SJCRH30 (cell line): ENCODE measurements at regions not wholly inside any gene's neighbourhood (a gene's known extent, or its start where the extent isn't known, plus 50 kb on each side); places are given as distances from the start of the nearest gene placed in this dataset.

ENCODE experiments used
- DNase-seq, 2 experiments: peaks; one replicate each; pipeline ENCODE4 v3.0.0-alpha.2; 2015 to 2020
- H3K27ac ChIP-seq: fragments of 250-450 bp; sonication (Bioruptor Pico); 2 replicates; pipeline ENCODE4 v1.5.1; 2020; ENCODE audit warnings: mild to moderate bottlenecking, moderate library complexity
- H3K27me3 ChIP-seq: fragments of 250-450 bp; sonication (Bioruptor Pico); 2 replicates; pipeline ENCODE4 v1.5.1; 2020; ENCODE audit warnings: mild to moderate bottlenecking, moderate library complexity
- H3K36me3 ChIP-seq: fragments of 250-450 bp; sonication (Bioruptor Pico); 2 replicates; pipeline ENCODE4 v1.5.1; 2020; ENCODE audit warnings: mild to moderate bottlenecking, moderate library complexity
- H3K4me1 ChIP-seq: fragments of 250-450 bp; sonication (Bioruptor Pico); 2 replicates; pipeline ENCODE4 v1.5.1; 2020; ENCODE audit warnings: mild to moderate bottlenecking, moderate library complexity
- H3K4me3 ChIP-seq: fragments of 250-450 bp; sonication (Bioruptor Pico); 2 replicates; pipeline ENCODE4 v1.5.1; 2020; ENCODE audit warnings: mild to moderate bottlenecking, moderate library complexity
- H3K9me3 ChIP-seq: fragments of 250-450 bp; sonication (Bioruptor Pico); replicated peaks from 2 replicates; pipeline ENCODE4 v1.5.1; 2020; ENCODE audit warnings: mild to moderate bottlenecking, moderate library complexity

- no peak overlapping the region for H3K27ac ChIP-seq
- H3K27me3 ChIP-seq = no peaks in the 10 kb centered on the region
- H3K9me3 ChIP-seq = no peaks in the 10 kb centered on the region
- peaks cover 9% of the 10 kb centered on the region for H3K4me1 ChIP-seq
- no peaks in the 10 kb centered on the region for H3K36me3 ChIP-seq
- DNase-seq = no peak
- H3K4me3 ChIP-seq = no peak overlapping the region
These were observed 275.6 kb downstream of the SLC4A3 start for GRCh38 chr2:219902891-219903552.

- peaks cover 9% of the 10 kb centered on the region for H3K4me1 ChIP-seq
- no peak overlapping the region for H3K4me3 ChIP-seq
- no peak for DNase-seq
- no peak overlapping the region for H3K27ac ChIP-seq
- H3K36me3 ChIP-seq = no peaks in the 10 kb centered on the region
- no peaks in the 10 kb centered on the region for H3K9me3 ChIP-seq
- H3K27me3 ChIP-seq = no peaks in the 10 kb centered on the region
These were observed 278.2 kb downstream of the SLC4A3 start for GRCh38 chr2:219905640-219906039.

- no peaks in the 10 kb centered on the region for H3K36me3 ChIP-seq
- H3K27me3 ChIP-seq = no peaks in the 10 kb centered on the region
- peak in 1 of 2 experiments; percentile 2 for DNase-seq
- H3K4me3 ChIP-seq = no peak overlapping the region
- H3K4me1 ChIP-seq = peaks cover 9% of the 10 kb centered on the region
- H3K9me3 ChIP-seq = no peaks in the 10 kb centered on the region
- H3K27ac ChIP-seq = no peak overlapping the region
These were observed 278.9 kb downstream of the SLC4A3 start for GRCh38 chr2:219906114-219907010.

- Histone ChIP-seq H3K4me1 (peaks cover 9% of the 10 kb centered on the region), H3K27me3 (no peaks in the 10 kb centered on the region), H3K27ac (no peak overlapping the region)
These were observed 279.6 kb downstream of the SLC4A3 start for GRCh38 chr2:219907011-219907365.

GRCh38 chr2:219908538-219908937, 281.1 kb downstream of the SLC4A3 start:
- DNase-seq = no peak
- Histone ChIP-seq H3K36me3 (no peaks in the 10 kb centered on the region), H3K27me3 (no peaks in the 10 kb centered on the region), H3K4me1 (peaks cover 9% of the 10 kb centered on the region), H3K27ac (no peak overlapping the region), H3K9me3 (no peaks in the 10 kb centered on the region), H3K4me3 (no peak overlapping the region)

More at GRCh38 chr2:219907011-219907365, 279.6 kb downstream of the SLC4A3 start:
- DNase-seq = peak; percentile 26 to 61
- Histone ChIP-seq H3K4me3 (no peak overlapping the region), H3K36me3 (no peaks in the 10 kb centered on the region), H3K9me3 (no peaks in the 10 kb centered on the region)

GRCh38 chr2:219911541-219911940, 284.1 kb downstream of the SLC4A3 start:
- no peaks in the 10 kb centered on the region for H3K9me3 ChIP-seq
- DNase-seq = no peak
- no peak overlapping the region for H3K27ac ChIP-seq
- H3K4me1 ChIP-seq = peaks cover 7% of the 10 kb centered on the region
- no peak overlapping the region for H3K4me3 ChIP-seq
- H3K36me3 ChIP-seq = no peaks in the 10 kb centered on the region
- no peaks in the 10 kb centered on the region for H3K27me3 ChIP-seq

GRCh38 chr2:219912491-219912921, 285.1 kb downstream of the SLC4A3 start:
- no peaks in the 10 kb centered on the region for H3K36me3 ChIP-seq
- H3K27ac ChIP-seq = no peak overlapping the region
- H3K4me3 ChIP-seq = no peak overlapping the region
- no peaks in the 10 kb centered on the region for H3K27me3 ChIP-seq
- H3K9me3 ChIP-seq = no peaks in the 10 kb centered on the region
- no peak for DNase-seq
- peaks cover under 1% of the 10 kb centered on the region for H3K4me1 ChIP-seq

GRCh38 chr2:219914577-219914976, 287.1 kb downstream of the SLC4A3 start:
- no peaks in the 10 kb centered on the region for H3K27me3 ChIP-seq
- DNase-seq = no peak
- H3K9me3 ChIP-seq = no peaks in the 10 kb centered on the region
- H3K4me3 ChIP-seq = no peak overlapping the region
- H3K4me1 ChIP-seq = no peaks in the 10 kb centered on the region
- no peak overlapping the region for H3K27ac ChIP-seq
- no peaks in the 10 kb centered on the region for H3K36me3 ChIP-seq

GRCh38 chr2:219916281-219916680, 288.9 kb downstream of the SLC4A3 start:
- H3K9me3 ChIP-seq = no peaks in the 10 kb centered on the region
- no peaks in the 10 kb centered on the region for H3K36me3 ChIP-seq
- H3K4me1 ChIP-seq = no peaks in the 10 kb centered on the region
- H3K27ac ChIP-seq = no peak overlapping the region
- 0 out of 2 replicates have a peak, but pooled peaks cover 3% of the 10 kb centered on the region for H3K27me3 ChIP-seq
- DNase-seq = no peak
- H3K4me3 ChIP-seq = no peak overlapping the region

- Histone ChIP-seq H3K9me3 (no peaks in the 10 kb centered on the region), H3K4me3 (no peak overlapping the region), H3K27ac (no peak overlapping the region), H3K27me3 (0 out of 2 replicates have a peak, but pooled peaks cover 3% of the 10 kb centered on the region), H3K36me3 (no peaks in the 10 kb centered on the region), H3K4me1 (no peaks in the 10 kb centered on the region)
- no peak for DNase-seq
These were observed 289.5 kb downstream of the SLC4A3 start for GRCh38 chr2:219916726-219917440.

- no peak overlapping the region for H3K4me3 ChIP-seq
- DNase-seq = no peak
- H3K9me3 ChIP-seq = no peaks in the 10 kb centered on the region
- H3K36me3 ChIP-seq = no peaks in the 10 kb centered on the region
- H3K27ac ChIP-seq = no peak overlapping the region
- H3K27me3 ChIP-seq = 0 out of 2 replicates have a peak, but pooled peaks cover 3% of the 10 kb centered on the region
- H3K4me1 ChIP-seq = no peaks in the 10 kb centered on the region
These were observed 290.8 kb downstream of the SLC4A3 start for GRCh38 chr2:219918254-219918653.

- H3K36me3 ChIP-seq = no peaks in the 10 kb centered on the region
- H3K4me3 ChIP-seq = no peak overlapping the region
- 0 out of 2 replicates have a peak, but pooled peaks cover 3% of the 10 kb centered on the region for H3K27me3 ChIP-seq
- H3K9me3 ChIP-seq = no peaks in the 10 kb centered on the region
- no peaks in the 10 kb centered on the region for H3K4me1 ChIP-seq
- no peak for DNase-seq
- H3K27ac ChIP-seq = no peak overlapping the region
These were observed 291.5 kb downstream of the SLC4A3 start for GRCh38 chr2:219918944-219919343.

GRCh38 chr2:219919506-219919905, 292.1 kb downstream of the SLC4A3 start:
- Histone ChIP-seq H3K4me3 (no peak overlapping the region), H3K27ac (no peak overlapping the region), H3K9me3 (no peaks in the 10 kb centered on the region), H3K27me3 (0 out of 2 replicates have a peak, but pooled peaks cover 3% of the 10 kb centered on the region), H3K36me3 (no peaks in the 10 kb centered on the region), H3K4me1 (no peaks in the 10 kb centered on the region)
- DNase-seq = no peak

GRCh38 chr2:219929835-219930234, 302.4 kb downstream of the SLC4A3 start:
- no peaks in the 10 kb centered on the region for H3K36me3 ChIP-seq
- no peaks in the 10 kb centered on the region; the same call in 1 of the 2 replicates for H3K27me3 ChIP-seq
- no peaks in the 10 kb centered on the region for H3K9me3 ChIP-seq
- no peak overlapping the region for H3K4me3 ChIP-seq
- no peaks in the 10 kb centered on the region for H3K4me1 ChIP-seq
- no peak overlapping the region for H3K27ac ChIP-seq
- DNase-seq = no peak

- Histone ChIP-seq H3K9me3 (no peaks in the 10 kb centered on the region), H3K27me3 (no peaks in the 10 kb centered on the region), H3K36me3 (no peaks in the 10 kb centered on the region), H3K4me3 (no peak overlapping the region), H3K27ac (no peak overlapping the region), H3K4me1 (no peaks in the 10 kb centered on the region)
- DNase-seq = no peak
These were observed 312.2 kb downstream of the SLC4A3 start for GRCh38 chr2:219939647-219940046.
